Adrenal gland (tissue), 9 donors: ENCODE measurements at regions not wholly inside any gene's neighbourhood (a gene's known extent, or its start where the extent isn't known, plus 50 kb on each side); places are given as distances from the start of the nearest gene placed in this dataset.

ENCODE experiments used
- DNase-seq, 7 donors: peaks; one replicate each; pipeline ENCODE4 v3.0.0-alpha.2; 2019 to 2020
- H3K27ac ChIP-seq, 5 donors: fragments of 200-600 bp; sonication (generic) in 4 of 5; 1 replicate in 3 of 5; 2 replicates in 2 of 5; pipeline versions ENCODE4 v1.5.1 to v1.8.0; 2016 to 2020; ENCODE audit warnings: mild to moderate bottlenecking in 1 of 5
- H3K27me3 ChIP-seq: fragments of 200-600 bp; 2 replicates; pipeline ENCODE4 v1.8.0; 2021
- H3K36me3 ChIP-seq, 2 donors: fragments of 200-600 bp; replicated peaks in 1 of 2; 1 replicate in 1 of 2; 2 replicates in 1 of 2; pipeline versions ENCODE4 v1.5.1 to v1.8.0; 2018 to 2022
- H3K4me1 ChIP-seq, 2 donors: fragments of 200-600 bp; replicated peaks in 1 of 2; 1 replicate in 1 of 2; 2 replicates in 1 of 2; pipeline versions ENCODE4 v1.5.1 to v1.8.0; 2018 to 2021
- H3K4me3 ChIP-seq, 4 donors: fragments of 200-600 bp; sonication (generic) in 3 of 4; one replicate each; pipeline ENCODE4 v1.5.1; 2016 to 2018
- H3K9me3 ChIP-seq, 3 donors: fragments of 200-600 bp; sonication (generic) in 1 of 3; replicated peaks in 1 of 3; 1 replicate in 2 of 3; 2 replicates in 1 of 3; pipeline versions ENCODE4 v1.5.1 to v1.8.0; 2016 to 2021
- CTCF ChIP-seq, 6 experiments: fragments of 450-650 bp in 4 of 6; fragments of 200-600 bp in 2 of 6; sonication (generic) in 1 of 6; IDR thresholded peaks; 1 replicate in 5 of 6; 2 replicates in 1 of 6; pipeline versions ENCODE4 v1.5.1 to v1.8.0; 2016 to 2021; ENCODE audit warnings: antibody characterized with exemption in 6 of 6, mild to moderate bottlenecking in 2 of 6, moderate library complexity in 1 of 6
- POLR2A ChIP-seq, 2 donors: fragments of 450-650 bp; IDR thresholded peaks; one replicate each; pipeline ENCODE4 v1.6.1; 2017; ENCODE audit warnings: antibody characterized with exemption in 2 of 2, mild to moderate bottlenecking in 2 of 2, moderate library complexity in 1 of 2
- WGBS, 4 donors: extraction: QIAGEN DNeasy Blood & Tissue Kit in 2 of 4; methylation state at CpG; one replicate each; pipeline versions ENCODE4 v1.1.5 to v1.1.7; 2013 to 2017; 5-methylcytosine and 5-hydroxymethylcytosine counted together
- intact Hi-C, 2 donors: fragments of 100-400 bp; cut with DNase I; formaldehyde crosslinking; loops; one replicate each; pipeline versions ENCODE4 v1.14.1 to v1.15.0; 2022 to 2023
- donor health status: healthy with polysubstance abuse.
- donor health status: Bipolar disorder and iron deficiency.
- donor health status: DM: yes; HTN: yes; CAD: no.
- donor health status: DM: no; HTN: no; CAD: no.
- donor health status: DM: no; HTN: no; CAD: no.

- no peaks in the 10 kb centered on the region for H3K9me3 ChIP-seq
- peaks cover 0 to 10% of the 10 kb centered on the region in 2 donors for H3K4me1 ChIP-seq
- TF ChIP-seq POLR2A (IDR thresholded peaks at IDR 0.05) = peak in 1 of 2 donors; percentile 46
- peak in 2 of 6 experiments; percentile 21 to 35 for TF ChIP-seq CTCF (IDR thresholded peaks at IDR 0.05)
- intact Hi-C loops = no loop called here
- H3K27ac ChIP-seq = peak overlapping the region; percentile 79 to 98 (median 89)
- WGBS, 4 donors = 7 to 30% (median 11%) methylated on average over 10 to 47 of the region's 47 CpGs
- peak; percentile 71 to 89 (median 77) for DNase-seq
- H3K4me3 ChIP-seq = peak overlapping the region in 2 of 4 donors; percentile 76 to 79
- H3K27me3 ChIP-seq = no peaks in the 10 kb centered on the region
- no peaks in the 10 kb centered on the region for H3K36me3 ChIP-seq
Measured at GRCh38 chr1:212557739-212558692, 50.5 kb upstream of the ATF3 start.

- 2 to 12% (median 4%) methylated on average over 16 to 62 of the region's 62 CpGs for WGBS, 4 donors
- H3K9me3 ChIP-seq = no peaks in the 10 kb centered on the region
- no peaks in the 10 kb centered on the region for H3K36me3 ChIP-seq
- intact Hi-C loops = no loop called here
- H3K4me3 ChIP-seq = peak overlapping the region in 2 of 4 donors; percentile 76 to 79
- H3K27ac ChIP-seq = peak overlapping the region; percentile 79 to 98 (median 89)
- TF ChIP-seq POLR2A (IDR thresholded peaks at IDR 0.05) (peak; percentile 6 to 32), CTCF (IDR thresholded peaks at IDR 0.05) (peak in 1 of 6 experiments; percentile 20)
- peaks cover 0 to 10% of the 10 kb centered on the region in 2 donors for H3K4me1 ChIP-seq
- H3K27me3 ChIP-seq = no peaks in the 10 kb centered on the region
- DNase-seq = peak; percentile 90 to 96 (median 95)
Measured at GRCh38 chr1:212558693-212559480, 49.7 kb upstream of the ATF3 start.
